Breast epithelium (tissue), 3 donors: ENCODE measurements at regions not wholly inside any gene's neighbourhood (a gene's known extent, or its start where the extent isn't known, plus 50 kb on each side); places are given as distances from the start of the nearest gene placed in this dataset.

Experiments used
- CTCF ChIP-seq, 3 donors: fragments of 450-650 bp; IDR thresholded peaks; one replicate each; pipeline ENCODE4 v1.5.1; 2016 to 2017; ENCODE audit warnings: antibody characterized with exemption in 3 of 3, mild to moderate bottlenecking in 3 of 3, moderate library complexity in 3 of 3
- POLR2A ChIP-seq: fragments of 450-650 bp; IDR thresholded peaks from one replicate; pipeline ENCODE4 v1.6.1; 2016; ENCODE audit warnings: antibody characterized with exemption, mild to moderate bottlenecking, moderate library complexity
- POLR2AphosphoS5 ChIP-seq, 3 donors: sonication (generic); formaldehyde crosslinking; IDR thresholded peaks; one replicate each; pipeline ENCODE4 v1.6.1; 2017; ENCODE audit warnings: antibody characterized with exemption in 3 of 3

GRCh38 chr12:124488520-124488919, 78.9 kb downstream of the NCOR2 start:
- TF ChIP-seq CTCF (IDR thresholded peaks at IDR 0.05) (no peak), POLR2AphosphoS5 (IDR thresholded peaks at IDR 0.05) (no peak), POLR2A (no peak)
